HEK293 (cell line): ENCODE measurements at regions not wholly inside any gene's neighbourhood (a gene's known extent, or its start where the extent isn't known, plus 50 kb on each side); places are given as distances from the start of the nearest gene placed in this dataset.

Source experiments
- CTCF ChIA-PET: fragments of 350-600 bp; formaldehyde crosslinking; extraction: SDS; loops from one replicate; lab custom pipeline; 2021; ENCODE audit warnings: antibody characterized with exemption; lab: Yijun Ruan, JAX
- POLR2A ChIA-PET: fragments of 300-600 bp; formaldehyde crosslinking; extraction: SDS; loops from one replicate; lab custom pipeline; 2020; ENCODE audit warnings: antibody characterized with exemption, inconsistent platforms; lab: Yijun Ruan, JAX
- H3K27ac ChIP-seq: fragments of 200-500 bp; sonication (Bioruptor generic); 2 replicates; pipeline ENCODE4 v1.5.1; 2014; ENCODE audit warnings: low read depth, low read length, control low read depth, inconsistent platforms; ENCODE audit errors: extremely low read depth
- H3K36me3 ChIP-seq, 2 experiments: fragments of 200-500 bp in 1 of 2; sonication (Bioruptor generic) in 1 of 2; 1 replicate in 1 of 2; 2 replicates in 1 of 2; pipeline ENCODE4 v1.5.1; 2014 to 2017; ENCODE audit warnings: inconsistent platforms in 2 of 2, low read length in 2 of 2; ENCODE audit not compliant: control insufficient read depth in 2 of 2, insufficient read depth in 1 of 2
- H3K4me1 ChIP-seq: fragments of 200-500 bp; sonication (Bioruptor generic); 2 replicates; pipeline ENCODE4 v1.5.1; 2014; ENCODE audit warnings: mild to moderate bottlenecking, low read length, inconsistent platforms; ENCODE audit not compliant: control insufficient read depth, insufficient read depth
- H3K4me3 ChIP-seq: 2 replicates; pipeline ENCODE4 v1.5.1; 2011; ENCODE audit warnings: low read depth, mild to moderate bottlenecking, control low read depth, low read length, moderate library complexity
- H3K9me3 ChIP-seq: fragments of 200-500 bp; sonication (Bioruptor generic); 2 replicates; pipeline ENCODE4 v1.5.1; 2014; ENCODE audit warnings: low read depth, low read length, inconsistent platforms; ENCODE audit not compliant: control insufficient read depth, insufficient read depth
- GFI1B ChIP-seq: fragments of 450-650 bp; formaldehyde crosslinking; IDR thresholded peaks from 2 replicates; pipeline ENCODE4 v1.5.1; 2016; ENCODE audit warnings: missing biosample characterization, missing genetic modification characterization
- GLI2 ChIP-seq: fragments of 450-650 bp; formaldehyde crosslinking; IDR thresholded peaks from 2 replicates; pipeline ENCODE4; 2017; ENCODE audit warnings: missing biosample characterization, missing genetic modification characterization, low read depth, borderline replicate concordance
- HOXD13 ChIP-seq: sonication (generic); formaldehyde crosslinking; IDR thresholded peaks from 2 replicates; pipeline ENCODE4 v1.8.0; 2022; ENCODE audit warnings: missing genetic modification reagents, borderline replicate concordance
- KLF1 ChIP-seq: fragments of 450-650 bp; formaldehyde crosslinking; IDR thresholded peaks from 2 replicates; pipeline ENCODE4 v1.5.1; 2016; ENCODE audit warnings: missing biosample characterization, missing genetic modification characterization
- KLF9 ChIP-seq: fragments of 450-650 bp; formaldehyde crosslinking; IDR thresholded peaks from 2 replicates; pipeline ENCODE4 v1.5.1; 2016; ENCODE audit warnings: missing biosample characterization, missing genetic modification characterization, low read depth
- SETDB1 ChIP-seq: IDR thresholded peaks from one replicate; pipeline ENCODE4 v1.6.1; 2017; ENCODE audit warnings: mild to moderate bottlenecking, low read length, moderate library complexity, mixed read lengths; ENCODE audit not compliant: insufficient read length
- YY1 ChIP-seq: fragments of 450-650 bp; formaldehyde crosslinking; IDR thresholded peaks from 2 replicates; pipeline ENCODE4 v1.5.1; 2018; ENCODE audit warnings: missing biosample characterization, missing genetic modification characterization
- YY2 ChIP-seq: fragments of 450-650 bp; formaldehyde crosslinking; IDR thresholded peaks from 2 replicates; pipeline ENCODE4 v1.5.1; 2016; ENCODE audit warnings: missing biosample characterization, missing genetic modification characterization
- ZBTB1 ChIP-seq: fragments of 450-650 bp; formaldehyde crosslinking; IDR thresholded peaks from 2 replicates; pipeline ENCODE4 v1.5.1; 2016; ENCODE audit warnings: missing biosample characterization, missing genetic modification characterization
- ZBTB6 ChIP-seq: fragments of 450-650 bp; formaldehyde crosslinking; IDR thresholded peaks from 2 replicates; pipeline ENCODE4 v1.5.1; 2017; ENCODE audit warnings: missing biosample characterization, missing genetic modification characterization
- ZNF114 ChIP-seq: fragments of 450-650 bp; formaldehyde crosslinking; IDR thresholded peaks from 2 replicates; pipeline ENCODE4 v1.5.0; 2017; ENCODE audit warnings: missing biosample characterization, missing genetic modification characterization
- ZNF16 ChIP-seq: fragments of 450-650 bp; formaldehyde crosslinking; IDR thresholded peaks from 2 replicates; pipeline ENCODE4 v1.5.1; 2016; ENCODE audit warnings: low read depth, missing biosample characterization, missing genetic modification characterization
- ZNF335 ChIP-seq: fragments of 450-650 bp; formaldehyde crosslinking; conservative IDR thresholded peaks from 2 replicates; pipeline ENCODE4 v1.5.1; 2016; ENCODE audit warnings: missing biosample characterization, missing genetic modification characterization
- ZNF398 ChIP-seq: fragments of 450-650 bp; formaldehyde crosslinking; IDR thresholded peaks from 2 replicates; pipeline ENCODE4 v1.5.1; 2017; ENCODE audit warnings: missing biosample characterization, missing genetic modification characterization
- ZNF426 ChIP-seq: fragments of 450-650 bp; formaldehyde crosslinking; IDR thresholded peaks from 2 replicates; pipeline ENCODE4 v1.5.1; 2017; ENCODE audit warnings: missing biosample characterization, missing genetic modification characterization, mild to moderate bottlenecking, inconsistent platforms, moderate library complexity
- ZNF544 ChIP-seq: fragments of 450-650 bp; formaldehyde crosslinking; IDR thresholded peaks from 2 replicates; pipeline ENCODE4 v1.5.0; 2017; ENCODE audit warnings: missing biosample characterization, missing genetic modification characterization
- ZNF555 ChIP-seq: fragments of 450-650 bp; formaldehyde crosslinking; conservative IDR thresholded peaks from 2 replicates; pipeline ENCODE4 v1.5.1; 2017; ENCODE audit warnings: missing biosample characterization, mild to moderate bottlenecking, missing genetic modification characterization, inconsistent platforms
- ZNF596 ChIP-seq: fragments of 450-650 bp; IDR thresholded peaks from 2 replicates; pipeline ENCODE4 v1.5.0; 2018; ENCODE audit warnings: missing biosample characterization, mild to moderate bottlenecking, missing genetic modification characterization, moderate library complexity
- ZNF701 ChIP-seq: fragments of 450-650 bp; formaldehyde crosslinking; IDR thresholded peaks from 2 replicates; pipeline ENCODE4 v1.5.1; 2016; ENCODE audit warnings: missing biosample characterization, missing genetic modification characterization
- ZNF843 ChIP-seq: fragments of 450-650 bp; formaldehyde crosslinking; IDR thresholded peaks from 2 replicates; pipeline ENCODE4 v1.5.1; 2016; ENCODE audit warnings: missing biosample characterization, missing genetic modification characterization
- ZSCAN4 ChIP-seq: fragments of 450-650 bp; formaldehyde crosslinking; IDR thresholded peaks from 2 replicates; pipeline ENCODE4 v1.5.1; 2017; ENCODE audit warnings: missing biosample characterization, missing genetic modification characterization
- ZSCAN5A ChIP-seq: fragments of 450-650 bp; formaldehyde crosslinking; IDR thresholded peaks from 2 replicates; pipeline ENCODE4 v1.5.1; 2016; ENCODE audit warnings: missing biosample characterization, missing genetic modification characterization
- TF ChIP-seq, protein P1 (sequence below): fragments of 450-650 bp; formaldehyde crosslinking; IDR thresholded peaks from 2 replicates; pipeline ENCODE4 v1.5.1; 2017; ENCODE audit warnings: missing biosample characterization, mild to moderate bottlenecking, missing genetic modification characterization, moderate library complexity
- TF ChIP-seq, protein P2 (sequence below): fragments of 450-650 bp; formaldehyde crosslinking; IDR thresholded peaks from 2 replicates; pipeline ENCODE4 v1.5.1; 2016; ENCODE audit warnings: missing biosample characterization, missing genetic modification characterization
- TF ChIP-seq, protein P3 (sequence below): fragments of 450-650 bp; formaldehyde crosslinking; IDR thresholded peaks from 2 replicates; pipeline ENCODE4 v1.5.1; 2017; ENCODE audit warnings: missing biosample characterization, missing genetic modification characterization

DNA sequence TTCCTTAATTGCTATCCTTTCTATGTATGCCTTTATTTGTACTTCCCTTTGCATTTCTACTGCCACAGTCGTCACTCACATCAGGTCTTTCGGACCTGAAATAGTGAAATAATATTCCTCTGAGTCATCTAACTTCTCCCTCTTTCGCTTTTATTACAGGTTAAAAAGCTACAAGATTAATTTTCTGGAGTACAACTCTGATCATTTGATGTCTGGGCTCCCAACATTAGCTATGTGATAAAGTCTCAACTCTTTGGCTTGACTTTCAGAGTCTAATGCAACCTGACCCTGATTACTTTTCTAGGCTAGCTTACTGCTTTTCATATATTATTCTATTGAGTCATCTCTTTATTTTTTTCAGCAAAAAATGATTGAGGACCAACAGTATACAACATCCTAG is 638.8 kb upstream of the WWC1 start (continued):
- TF ChIP-seq, protein P1, sequence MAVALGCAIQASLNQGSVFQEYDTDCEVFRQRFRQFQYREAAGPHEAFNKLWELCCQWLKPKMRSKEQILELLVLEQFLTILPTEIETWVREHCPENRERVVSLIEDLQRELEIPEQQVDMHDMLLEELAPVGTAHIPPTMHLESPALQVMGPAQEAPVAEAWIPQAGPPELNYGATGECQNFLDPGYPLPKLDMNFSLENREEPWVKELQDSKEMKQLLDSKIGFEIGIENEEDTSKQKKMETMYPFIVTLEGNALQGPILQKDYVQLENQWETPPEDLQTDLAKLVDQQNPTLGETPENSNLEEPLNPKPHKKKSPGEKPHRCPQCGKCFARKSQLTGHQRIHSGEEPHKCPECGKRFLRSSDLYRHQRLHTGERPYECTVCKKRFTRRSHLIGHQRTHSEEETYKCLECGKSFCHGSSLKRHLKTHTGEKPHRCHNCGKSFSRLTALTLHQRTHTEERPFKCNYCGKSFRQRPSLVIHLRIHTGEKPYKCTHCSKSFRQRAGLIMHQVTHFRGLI (tag by site-specific recombination) = no peak
- TF ChIP-seq ZNF701 (tag by site-specific recombination) (no peak), ZNF398 (no peak), ZBTB1 (tag by site-specific recombination) (no peak), ZNF596 (no peak), ZNF843 (tag by site-specific recombination) (no peak)

GRCh38 chr5:167653645-167654106 is 637.8 kb upstream of the WWC1 start:
- Histone ChIP-seq H3K36me3 (no peaks in the 10 kb centered on the region), H3K4me3 (no peak overlapping the region), H3K9me3 (no peaks in the 10 kb centered on the region), H3K4me1 (no peaks in the 10 kb centered on the region), H3K27ac (no peak overlapping the region)
- ChIA-PET POLR2A (no interaction called here), CTCF (interaction anchor here (0.7 kb wide), 1 partner anchor 66 kb away, joined by 3 read pairs; no protein-coding TSS in a partner anchor)
- no peak for TF ChIP-seq ZNF426 (tag by site-specific recombination)
- TF ChIP-seq ZNF596 = no peak
- TF ChIP-seq ZNF555 = no peak
- no peak for TF ChIP-seq KLF1
- TF ChIP-seq ZNF16 (tag by site-specific recombination) = no peak
- TF ChIP-seq YY1 = no peak
- no peak for TF ChIP-seq ZNF544 (tag by site-specific recombination)
- no peak for TF ChIP-seq HOXD13
- TF ChIP-seq ZBTB6 = no peak
- TF ChIP-seq SETDB1 = no peak
- TF ChIP-seq, protein P2, sequence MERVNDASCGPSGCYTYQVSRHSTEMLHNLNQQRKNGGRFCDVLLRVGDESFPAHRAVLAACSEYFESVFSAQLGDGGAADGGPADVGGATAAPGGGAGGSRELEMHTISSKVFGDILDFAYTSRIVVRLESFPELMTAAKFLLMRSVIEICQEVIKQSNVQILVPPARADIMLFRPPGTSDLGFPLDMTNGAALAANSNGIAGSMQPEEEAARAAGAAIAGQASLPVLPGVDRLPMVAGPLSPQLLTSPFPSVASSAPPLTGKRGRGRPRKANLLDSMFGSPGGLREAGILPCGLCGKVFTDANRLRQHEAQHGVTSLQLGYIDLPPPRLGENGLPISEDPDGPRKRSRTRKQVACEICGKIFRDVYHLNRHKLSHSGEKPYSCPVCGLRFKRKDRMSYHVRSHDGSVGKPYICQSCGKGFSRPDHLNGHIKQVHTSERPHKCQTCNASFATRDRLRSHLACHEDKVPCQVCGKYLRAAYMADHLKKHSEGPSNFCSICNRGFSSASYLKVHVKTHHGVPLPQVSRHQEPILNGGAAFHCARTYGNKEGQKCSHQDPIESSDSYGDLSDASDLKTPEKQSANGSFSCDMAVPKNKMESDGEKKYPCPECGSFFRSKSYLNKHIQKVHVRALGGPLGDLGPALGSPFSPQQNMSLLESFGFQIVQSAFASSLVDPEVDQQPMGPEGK = no peak
- no peak for TF ChIP-seq KLF9
- TF ChIP-seq, protein P3, sequence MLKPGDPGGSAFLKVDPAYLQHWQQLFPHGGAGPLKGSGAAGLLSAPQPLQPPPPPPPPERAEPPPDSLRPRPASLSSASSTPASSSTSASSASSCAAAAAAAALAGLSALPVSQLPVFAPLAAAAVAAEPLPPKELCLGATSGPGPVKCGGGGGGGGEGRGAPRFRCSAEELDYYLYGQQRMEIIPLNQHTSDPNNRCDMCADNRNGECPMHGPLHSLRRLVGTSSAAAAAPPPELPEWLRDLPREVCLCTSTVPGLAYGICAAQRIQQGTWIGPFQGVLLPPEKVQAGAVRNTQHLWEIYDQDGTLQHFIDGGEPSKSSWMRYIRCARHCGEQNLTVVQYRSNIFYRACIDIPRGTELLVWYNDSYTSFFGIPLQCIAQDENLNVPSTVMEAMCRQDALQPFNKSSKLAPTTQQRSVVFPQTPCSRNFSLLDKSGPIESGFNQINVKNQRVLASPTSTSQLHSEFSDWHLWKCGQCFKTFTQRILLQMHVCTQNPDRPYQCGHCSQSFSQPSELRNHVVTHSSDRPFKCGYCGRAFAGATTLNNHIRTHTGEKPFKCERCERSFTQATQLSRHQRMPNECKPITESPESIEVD (tag by site-specific recombination) = no peak
- TF ChIP-seq ZSCAN5A (tag by site-specific recombination) = no peak
- no peak for TF ChIP-seq GLI2 (tag by site-specific recombination)
- no peak for TF ChIP-seq ZNF114 (tag by site-specific recombination)
- no peak for TF ChIP-seq GFI1B
- TF ChIP-seq YY2 (tag by site-specific recombination) = no peak
- TF ChIP-seq ZNF335 (tag by site-specific recombination) = no peak
- TF ChIP-seq ZSCAN4 (tag by site-specific recombination) = no peak
